ENCODE measurements at regions not wholly inside any gene's neighbourhood (a gene's known extent, or its start where the extent isn't known, plus 50 kb on each side); places are given as distances from the start of the nearest gene placed in this dataset.

GRCh38 chr5:2861605-2862004, 110.1 kb upstream of the IRX2 start:
- Histone ChIP-seq H3K79me2 (ENCODE audit: control insufficient read depth, insufficient read depth, low read length) (no peaks in the 10 kb centered on the region), H3K4me3 (replicated peaks in 1 of 4; ENCODE audit: control extremely low read depth in 1 of 4, insufficient read depth in 1 of 4, low read depth in 3 of 4, low read length in 4 of 4) (no peak overlapping the region), H2AFZ (ENCODE audit: low read length) (no peak overlapping the region), H3K9ac (ENCODE audit: insufficient read depth, low read length) (no peak overlapping the region), H3K27me3 (ENCODE audit: control insufficient read depth, insufficient read depth, low read length) (no peaks in the 10 kb centered on the region), H3K4me1 (ENCODE audit: control insufficient read depth, extremely low read depth, insufficient read depth, low read length) (no peaks in the 10 kb centered on the region), H3K4me2 (ENCODE audit: extremely low read depth, insufficient read depth, low read length) (no peak overlapping the region), H3K9me3 (ENCODE audit: control insufficient read depth, insufficient read depth, low read depth, low read length) (no peaks in the 10 kb centered on the region), H3K36me3 (ENCODE audit: control insufficient read depth, insufficient read depth, low read length) (no peaks in the 10 kb centered on the region), H3K27ac (ENCODE audit: insufficient read depth, low read length) (no peak overlapping the region), H4K20me1 (ENCODE audit: control insufficient read depth, extremely low read depth, insufficient read depth, low read length) (no peaks in the 10 kb centered on the region)
- TF ChIP-seq EZH2 (IDR thresholded peaks at IDR 0.05; ENCODE audit: low read length, missing control alignments) (no peak), CTCF (conservative IDR thresholded peaks at IDR 0.05 in 1 of 2, IDR thresholded peaks at IDR 0.05 in 1 of 2; ENCODE audit: low read depth in 1 of 2, low read length in 2 of 2) (no peak)
- no peak for DNase-seq (ENCODE audit: low read depth in 2 of 2)

GRCh38 chr5:2860101-2860500, 108.6 kb upstream of the IRX2 start:
- H3K27ac ChIP-seq (ENCODE audit: insufficient read depth, low read length) = no peak overlapping the region
- H2AFZ ChIP-seq (ENCODE audit: low read length) = no peak overlapping the region
- no peak overlapping the region for H3K9ac ChIP-seq (ENCODE audit: insufficient read depth, low read length)
- no peak overlapping the region for H3K4me2 ChIP-seq (ENCODE audit: extremely low read depth, insufficient read depth, low read length)
- no peaks in the 10 kb centered on the region for H3K4me1 ChIP-seq (ENCODE audit: control insufficient read depth, extremely low read depth, insufficient read depth, low read length)
- H3K4me3 ChIP-seq (replicated peaks in 1 of 4; ENCODE audit: control extremely low read depth in 1 of 4, insufficient read depth in 1 of 4, low read depth in 3 of 4, low read length in 4 of 4) = no peak overlapping the region
- H4K20me1 ChIP-seq (ENCODE audit: control insufficient read depth, extremely low read depth, insufficient read depth, low read length) = no peaks in the 10 kb centered on the region
- no peak for DNase-seq (ENCODE audit: low read depth in 2 of 2)
- H3K36me3 ChIP-seq (ENCODE audit: control insufficient read depth, insufficient read depth, low read length) = no peaks in the 10 kb centered on the region
- H3K79me2 ChIP-seq (ENCODE audit: control insufficient read depth, insufficient read depth, low read length) = no peaks in the 10 kb centered on the region
- H3K27me3 ChIP-seq (ENCODE audit: control insufficient read depth, insufficient read depth, low read length) = no peaks in the 10 kb centered on the region
- H3K9me3 ChIP-seq (ENCODE audit: control insufficient read depth, insufficient read depth, low read depth, low read length) = no peaks in the 10 kb centered on the region
- TF ChIP-seq EZH2 (IDR thresholded peaks at IDR 0.05; ENCODE audit: low read length, missing control alignments) = no peak

- Histone ChIP-seq H3K4me3 (replicated peaks in 1 of 4; ENCODE audit: control extremely low read depth in 1 of 4, insufficient read depth in 1 of 4, low read depth in 3 of 4, low read length in 4 of 4) (no peak overlapping the region), H3K4me2 (ENCODE audit: extremely low read depth, insufficient read depth, low read length) (no peak overlapping the region), H4K20me1 (ENCODE audit: control insufficient read depth, extremely low read depth, insufficient read depth, low read length) (no peaks in the 10 kb centered on the region), H3K27me3 (ENCODE audit: control insufficient read depth, insufficient read depth, low read length) (no peaks in the 10 kb centered on the region), H3K27ac (ENCODE audit: insufficient read depth, low read length) (no peak overlapping the region), H2AFZ (ENCODE audit: low read length) (no peak overlapping the region), H3K36me3 (ENCODE audit: control insufficient read depth, insufficient read depth, low read length) (no peaks in the 10 kb centered on the region), H3K79me2 (ENCODE audit: control insufficient read depth, insufficient read depth, low read length) (no peaks in the 10 kb centered on the region), H3K9ac (ENCODE audit: insufficient read depth, low read length) (no peak overlapping the region), H3K9me3 (ENCODE audit: control insufficient read depth, insufficient read depth, low read depth, low read length) (no peaks in the 10 kb centered on the region), H3K4me1 (ENCODE audit: control insufficient read depth, extremely low read depth, insufficient read depth, low read length) (no peaks in the 10 kb centered on the region)
- TF ChIP-seq EZH2 (IDR thresholded peaks at IDR 0.05; ENCODE audit: low read length, missing control alignments) (no peak), CTCF (conservative IDR thresholded peaks at IDR 0.05 in 1 of 2, IDR thresholded peaks at IDR 0.05 in 1 of 2; ENCODE audit: low read depth in 1 of 2, low read length in 2 of 2) (no peak)
- no peak for DNase-seq (ENCODE audit: low read depth in 2 of 2)
These were observed 106.4 kb upstream of the IRX2 start for GRCh38 chr5:2857837-2858236.
